Ovary (tissue), 7 donors: ENCODE measurements at regions not wholly inside any gene's neighbourhood (a gene's known extent, or its start where the extent isn't known, plus 50 kb on each side); places are given as distances from the start of the nearest gene placed in this dataset.
A peak's percentile ranks its signal among the peaks of the same experiment; 100 is the strongest.
"Not testable (repeated sequence)": the region's sequence is repeated elsewhere in the genome, so short reads cannot be mapped to it uniquely, and the experiment has no call there.

ENCODE experiments used
- DNase-seq, 5 donors: peaks; one replicate each; pipeline ENCODE4 v3.0.0-alpha.2; 2019 to 2020
- H3K27ac ChIP-seq, 2 donors: fragments of 200-600 bp; one replicate each; pipeline versions ENCODE4 v1.5.1 to v1.8.0; 2019 to 2022
- H3K27me3 ChIP-seq: fragments of 200-600 bp; one replicate; pipeline ENCODE4 v1.8.0; 2022
- H3K36me3 ChIP-seq: fragments of 200-600 bp; sonication (generic); one replicate; pipeline ENCODE4 v1.5.1; 2019
- H3K4me1 ChIP-seq: one replicate; pipeline ENCODE4 v1.8.1; 2013; ENCODE audit warnings: mild to moderate bottlenecking, moderate library complexity; ENCODE audit not compliant: insufficient read depth
- H3K4me3 ChIP-seq: fragments of 200-600 bp; sonication (generic); one replicate; pipeline ENCODE4 v1.5.1; 2017
- H3K9me3 ChIP-seq, 2 donors: fragments of 200-600 bp in 1 of 2; sonication (generic) in 1 of 2; one replicate each; pipeline versions ENCODE4 v1.5.1 to v1.8.1; 2013 to 2019; ENCODE audit warnings: mild to moderate bottlenecking in 1 of 2, moderate library complexity in 1 of 2
- EP300 ChIP-seq: sonication (generic); formaldehyde crosslinking; IDR thresholded peaks from one replicate; pipeline ENCODE4 v1.6.1; 2017; ENCODE audit warnings: antibody characterized with exemption
- POLR2A ChIP-seq: fragments of 450-650 bp; IDR thresholded peaks from one replicate; pipeline ENCODE4 v1.6.1; 2017; ENCODE audit warnings: antibody characterized with exemption, mild to moderate bottlenecking, moderate library complexity
- WGBS, 3 donors: extraction: QIAGEN DNeasy Blood & Tissue Kit in 1 of 3; methylation state at CpG; one replicate each; pipeline versions ENCODE4 v1.1.5 to v1.1.7; 2013 to 2017; 5-methylcytosine and 5-hydroxymethylcytosine counted together
- intact Hi-C, 4 donors: fragments of 100-400 bp; cut with DNase I; formaldehyde crosslinking; loops; one replicate each; pipeline versions ENCODE4 v1.11.0 to v1.15.1; 2022 to 2023
- TF ChIP-seq, protein P1 (sequence below), 3 donors: fragments of 450-650 bp in 2 of 3; fragments of 200-600 bp in 1 of 3; IDR thresholded peaks; one replicate each; pipeline versions ENCODE4 v1.5.1 to v1.8.0; 2016 to 2022; ENCODE audit warnings: antibody characterized with exemption in 3 of 3, mild to moderate bottlenecking in 1 of 3
- donor health status: DM: no; HTN: no; CAD: no; lungs with moderate emphysema.
- donor health status: DM: no; HTN: no; CAD: no.
- donor health status: Bipolar disorder and iron deficiency.
- donor health status: DM: no; HTN: no; CAD: no.
- donor health status: DM: yes; HTN: yes; CAD: no.

DNA sequence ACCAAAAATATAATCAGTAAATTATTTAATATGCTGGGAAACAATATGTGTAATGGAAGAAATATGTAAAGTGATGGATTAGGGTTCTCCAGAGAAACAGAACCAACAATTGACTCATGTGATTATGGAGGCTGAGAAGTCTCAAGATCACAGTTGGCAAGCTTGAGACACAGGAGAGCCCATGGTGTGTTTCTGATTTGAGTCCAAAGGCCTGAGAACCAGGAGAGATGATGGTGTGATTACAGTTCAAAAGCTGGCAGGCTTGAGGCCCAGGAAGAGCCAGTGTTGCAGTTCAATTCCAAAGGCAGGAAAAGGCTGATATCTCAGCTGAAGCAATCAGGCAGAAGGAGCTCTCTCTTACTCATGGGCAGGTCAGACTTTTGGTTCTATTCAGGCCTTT, 138.8 kb upstream of the NBPF11 start:
- no peaks in the 10 kb centered on the region for H3K4me1 ChIP-seq
- H3K9me3 ChIP-seq, result no peaks in the 10 kb centered on the region
- no peaks in the 10 kb centered on the region for H3K27me3 ChIP-seq
- DNase-seq, result no peak
- TF ChIP-seq EP300 (no peak), POLR2A (no peak)
- TF ChIP-seq, protein P1, sequence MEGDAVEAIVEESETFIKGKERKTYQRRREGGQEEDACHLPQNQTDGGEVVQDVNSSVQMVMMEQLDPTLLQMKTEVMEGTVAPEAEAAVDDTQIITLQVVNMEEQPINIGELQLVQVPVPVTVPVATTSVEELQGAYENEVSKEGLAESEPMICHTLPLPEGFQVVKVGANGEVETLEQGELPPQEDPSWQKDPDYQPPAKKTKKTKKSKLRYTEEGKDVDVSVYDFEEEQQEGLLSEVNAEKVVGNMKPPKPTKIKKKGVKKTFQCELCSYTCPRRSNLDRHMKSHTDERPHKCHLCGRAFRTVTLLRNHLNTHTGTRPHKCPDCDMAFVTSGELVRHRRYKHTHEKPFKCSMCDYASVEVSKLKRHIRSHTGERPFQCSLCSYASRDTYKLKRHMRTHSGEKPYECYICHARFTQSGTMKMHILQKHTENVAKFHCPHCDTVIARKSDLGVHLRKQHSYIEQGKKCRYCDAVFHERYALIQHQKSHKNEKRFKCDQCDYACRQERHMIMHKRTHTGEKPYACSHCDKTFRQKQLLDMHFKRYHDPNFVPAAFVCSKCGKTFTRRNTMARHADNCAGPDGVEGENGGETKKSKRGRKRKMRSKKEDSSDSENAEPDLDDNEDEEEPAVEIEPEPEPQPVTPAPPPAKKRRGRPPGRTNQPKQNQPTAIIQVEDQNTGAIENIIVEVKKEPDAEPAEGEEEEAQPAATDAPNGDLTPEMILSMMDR (IDR thresholded peaks at IDR 0.05), result no peak
- no peak overlapping the region for H3K27ac ChIP-seq
- no peak overlapping the region for H3K4me3 ChIP-seq
- intact Hi-C loops, result no loop called here
- no peaks in the 10 kb centered on the region for H3K36me3 ChIP-seq

- no peak for DNase-seq
Measured at GRCh38 chr1:148289647-148290046, 137.6 kb upstream of the NBPF11 start.

DNA sequence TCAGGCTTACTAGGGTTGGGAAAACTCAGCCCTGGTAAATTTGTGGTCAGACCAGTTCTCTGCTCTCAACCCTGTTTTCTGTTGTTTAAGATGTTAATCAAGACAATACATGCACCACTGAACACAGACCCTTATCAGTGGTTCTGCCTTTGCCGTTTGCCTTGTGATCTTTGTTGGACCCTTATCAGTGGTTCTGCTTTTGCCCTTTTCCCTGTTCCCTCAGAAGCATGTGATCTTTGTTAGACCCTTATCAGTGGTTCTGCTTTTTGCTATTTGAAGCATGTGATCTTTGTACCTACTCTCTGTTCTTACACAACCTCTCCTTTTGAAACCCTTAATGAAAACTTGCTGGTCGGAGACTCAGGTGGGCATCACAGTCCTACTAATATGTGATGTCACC, 133.9 kb upstream of the NBPF11 start:
- H3K9me3 ChIP-seq, H3K4me1 ChIP-seq, DNase-seq, H3K27me3 ChIP-seq, H3K36me3 ChIP-seq, H3K27ac ChIP-seq, intact Hi-C loops, H3K4me3 ChIP-seq: not testable (repeated sequence)
- whole genome bisulfite sequencing, 3 donors, result 50 to 81% (median 57%) methylated on average over 2 of the region's 2 CpGs

More at GRCh38 chr1:148289647-148290046, 137.6 kb upstream of the NBPF11 start:
- no peaks in the 10 kb centered on the region for H3K36me3 ChIP-seq
- no peaks in the 10 kb centered on the region for H3K27me3 ChIP-seq
- no peaks in the 10 kb centered on the region for H3K4me1 ChIP-seq
- H3K9me3 ChIP-seq, result no peaks in the 10 kb centered on the region
- no peak overlapping the region for H3K4me3 ChIP-seq
- intact Hi-C loops, result no loop called here
- H3K27ac ChIP-seq, result no peak overlapping the region
- TF ChIP-seq POLR2A, result no peak
- TF ChIP-seq EP300, result no peak
- TF ChIP-seq, protein P1 (IDR thresholded peaks at IDR 0.05), result no peak

- H3K27me3 ChIP-seq, DNase-seq, H3K36me3 ChIP-seq, H3K9me3 ChIP-seq, H3K4me1 ChIP-seq, intact Hi-C loops: not testable (repeated sequence)
- peak overlapping the region; percentile 43 for H3K4me3 ChIP-seq
- peak overlapping the region in 1 of 2 donors; percentile 67 for H3K27ac ChIP-seq
- no CpG with 5 or more reads among the region's 50 CpGs for WGBS, 3 donors
Measured at GRCh38 chr1:148280831-148281572, 128.9 kb upstream of the NBPF11 start.

- WGBS, 3 donors, result 70 to 80% (median 74%) methylated on average over 5 of the region's 5 CpGs
- intact Hi-C loops, H3K27ac ChIP-seq: not testable (repeated sequence)
Measured at GRCh38 chr1:148279002-148279542, 127.0 kb upstream of the NBPF11 start.

DNA sequence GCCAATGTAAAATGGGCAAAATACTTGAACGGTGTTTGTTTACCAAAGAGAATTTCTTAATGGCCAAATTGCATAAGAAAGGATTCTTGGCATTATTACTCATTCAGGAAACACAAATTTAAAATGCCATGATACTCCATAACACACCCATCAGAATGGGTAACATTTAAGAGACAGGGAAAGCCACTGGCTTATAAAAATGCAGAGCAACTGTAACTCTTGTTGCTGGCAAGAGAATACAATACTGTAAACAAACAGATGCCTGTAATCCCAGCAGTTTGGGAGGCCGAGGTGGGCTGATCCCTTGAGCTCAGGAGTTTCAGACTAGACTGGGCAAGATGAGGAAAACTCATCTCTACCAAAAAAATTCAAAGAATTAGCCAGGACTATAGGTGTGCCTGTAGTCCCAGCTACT, 125.8 kb upstream of the NBPF11 start:
- H3K4me1 ChIP-seq, H3K36me3 ChIP-seq, H3K27ac ChIP-seq, H3K27me3 ChIP-seq, H3K4me3 ChIP-seq, H3K9me3 ChIP-seq, DNase-seq, intact Hi-C loops: not testable (repeated sequence)
- WGBS, 3 donors, result 22 to 44% (median 36%) methylated on average over 2 of the region's 2 CpGs

More at GRCh38 chr1:148279002-148279542, 127.0 kb upstream of the NBPF11 start:
- H3K4me3 ChIP-seq, H3K27me3 ChIP-seq, H3K36me3 ChIP-seq, H3K4me1 ChIP-seq, DNase-seq, H3K9me3 ChIP-seq: not testable (repeated sequence)

DNA sequence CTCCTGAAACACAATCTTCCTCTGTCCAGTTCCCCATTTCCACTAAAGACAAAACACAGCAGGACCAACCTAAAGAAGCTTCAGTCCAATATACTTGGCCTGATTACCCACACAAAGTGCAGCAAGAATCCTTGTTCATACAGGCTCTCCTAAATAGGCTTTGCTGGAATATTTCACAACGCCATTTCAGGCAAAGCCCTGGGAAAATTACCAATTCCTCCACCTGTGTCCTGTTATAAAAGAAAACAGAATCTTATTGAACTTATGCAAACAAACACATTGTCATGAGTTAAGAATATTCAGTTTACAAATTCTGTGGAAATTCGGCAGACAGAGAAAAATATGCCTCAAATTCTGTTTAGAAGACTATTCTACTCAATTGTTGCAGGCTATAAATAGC, 115.0 kb upstream of the NBPF11 start:
- H3K36me3 ChIP-seq, H3K4me1 ChIP-seq, H3K27me3 ChIP-seq, DNase-seq, intact Hi-C loops, H3K27ac ChIP-seq, H3K9me3 ChIP-seq, H3K4me3 ChIP-seq: not testable (repeated sequence)
- 58 to 68% (median 61%) methylated on average over 2 of the region's 2 CpGs for WGBS, 3 donors
